H9 (cell line): ENCODE measurements at regions not wholly inside any gene's neighbourhood (a gene's known extent, or its start where the extent isn't known, plus 50 kb on each side); places are given as distances from the start of the nearest gene placed in this dataset.

Source experiments
- DNase-seq: peaks from one replicate; pipeline ENCODE4 v3.0.0-alpha.2; 2017
- H2AFZ ChIP-seq: one replicate; pipeline ENCODE4 v1.6.1; 2013; ENCODE audit warnings: mild to moderate bottlenecking, low read length, control low read depth, moderate library complexity
- H2AK5ac ChIP-seq: 2 replicates; pipeline ENCODE4 v1.6.1; 2013; ENCODE audit warnings: low read length, control low read depth, mixed read lengths; ENCODE audit not compliant: insufficient read length
- H2BK120ac ChIP-seq: one replicate; pipeline ENCODE4 v1.6.1; 2013; ENCODE audit warnings: low read depth, mild to moderate bottlenecking, low read length, control low read depth, inconsistent platforms; ENCODE audit not compliant: poor library complexity, severe bottlenecking
- H2BK12ac ChIP-seq: 2 replicates; pipeline ENCODE4 v1.6.1; 2013; ENCODE audit warnings: low read length, control low read depth, mixed read lengths, low read depth; ENCODE audit not compliant: insufficient read length
- H2BK15ac ChIP-seq: 2 replicates; pipeline ENCODE4 v1.6.1; 2013; ENCODE audit warnings: low read depth, low read length, control low read depth
- H2BK20ac ChIP-seq: one replicate; pipeline ENCODE4 v1.6.1; 2013; ENCODE audit warnings: low read depth, mild to moderate bottlenecking, low read length, control low read depth, inconsistent platforms; ENCODE audit not compliant: poor library complexity, severe bottlenecking
- H2BK5ac ChIP-seq: 2 replicates; pipeline ENCODE4 v1.6.1; 2013; ENCODE audit warnings: low read length, control low read depth, mixed read lengths; ENCODE audit not compliant: insufficient read length
- H3K14ac ChIP-seq: 2 replicates; pipeline ENCODE4 v1.6.1; 2013; ENCODE audit warnings: low read length, control low read depth; ENCODE audit not compliant: insufficient read depth
- H3K18ac ChIP-seq: 2 replicates; pipeline ENCODE4 v1.6.1; 2013; ENCODE audit warnings: low read depth, mild to moderate bottlenecking, mixed read lengths, low read length, control low read depth; ENCODE audit not compliant: insufficient read length
- H3K23ac ChIP-seq: 2 replicates; pipeline ENCODE4 v1.6.1; 2013; ENCODE audit warnings: low read length, control low read depth, mixed read lengths, low read depth; ENCODE audit not compliant: insufficient read length
- H3K23me2 ChIP-seq: 2 replicates; pipeline ENCODE4 v1.6.1; 2013; ENCODE audit warnings: low read depth, mild to moderate bottlenecking, mixed read lengths, low read length, control low read depth; ENCODE audit not compliant: insufficient read length, poor library complexity, severe bottlenecking
- H3K27ac ChIP-seq: 2 replicates; pipeline ENCODE4 v1.5.1; 2013; ENCODE audit warnings: low read length, control low read depth, mixed read lengths, low read depth; ENCODE audit not compliant: insufficient read length
- H3K27me3 ChIP-seq: 2 replicates; pipeline ENCODE4 v1.6.1; 2013; ENCODE audit warnings: low read length, control low read depth, inconsistent platforms; ENCODE audit not compliant: insufficient read depth
- H3K4ac ChIP-seq: 2 replicates; pipeline ENCODE4 v1.6.1; 2013; ENCODE audit warnings: low read depth, mild to moderate bottlenecking, control low read depth, inconsistent platforms, low read length, moderate library complexity
- H3K4me1 ChIP-seq: 2 replicates; pipeline ENCODE4 v1.6.1; 2013; ENCODE audit warnings: low read length, control low read depth, inconsistent platforms; ENCODE audit not compliant: insufficient read depth
- H3K4me2 ChIP-seq: 2 replicates; pipeline ENCODE4 v1.6.1; 2013; ENCODE audit warnings: low read length, control low read depth, mixed read lengths; ENCODE audit not compliant: insufficient read length, insufficient read depth
- H3K56ac ChIP-seq: 2 replicates; pipeline ENCODE4 v1.6.1; 2013; ENCODE audit warnings: low read depth, mild to moderate bottlenecking, mixed read lengths, low read length, control low read depth; ENCODE audit not compliant: insufficient read length
- H3K79me1 ChIP-seq: 2 replicates; pipeline ENCODE4 v1.6.1; 2013; ENCODE audit warnings: low read depth, mild to moderate bottlenecking, moderate library complexity, low read length, control low read depth, inconsistent platforms; ENCODE audit not compliant: insufficient read depth, poor library complexity, severe bottlenecking
- H3K79me2 ChIP-seq: 2 replicates; pipeline ENCODE4 v1.6.1; 2013; ENCODE audit warnings: low read length, control low read depth, inconsistent platforms; ENCODE audit not compliant: insufficient read depth
- H3K9ac ChIP-seq: 2 replicates; pipeline ENCODE4 v1.6.1; 2013; ENCODE audit warnings: low read length, control low read depth, mixed read lengths; ENCODE audit not compliant: insufficient read length; ENCODE audit errors: extremely low read depth
- H3K9me3 ChIP-seq: one replicate; pipeline ENCODE4 v1.6.1; 2013; ENCODE audit warnings: low read depth, low read length, inconsistent platforms; ENCODE audit not compliant: control insufficient read depth
- H3T11ph ChIP-seq: one replicate; pipeline ENCODE4 v1.6.1; 2013; ENCODE audit warnings: mild to moderate bottlenecking, low read length, control low read depth, inconsistent platforms
- H4K20me1 ChIP-seq: one replicate; pipeline ENCODE4 v1.6.1; 2013; ENCODE audit not compliant: control insufficient read depth, insufficient read length, insufficient read depth
- H4K5ac ChIP-seq: 2 replicates; pipeline ENCODE4 v1.6.1; 2013; ENCODE audit warnings: low read depth, mild to moderate bottlenecking, mixed read lengths, low read length, control low read depth; ENCODE audit not compliant: insufficient read length
- H4K8ac ChIP-seq: replicated peaks from 2 replicates; pipeline ENCODE4 v1.6.1; 2013; ENCODE audit warnings: low read length, control low read depth, mixed read lengths, low read depth; ENCODE audit not compliant: insufficient read length
- H4K91ac ChIP-seq: 2 replicates; pipeline ENCODE4 v1.6.1; 2013; ENCODE audit warnings: low read depth, mild to moderate bottlenecking, moderate library complexity, mixed read lengths, low read length, control low read depth; ENCODE audit not compliant: insufficient read length
- H3K27ac Mint-ChIP-seq, 3 experiments: 2 replicates in 2 of 3; 3 replicates in 1 of 3; pipeline ENCODE4 v1.8.0; 2020 to 2021; ENCODE audit warnings: mixed read lengths in 3 of 3, mild to moderate bottlenecking in 1 of 3, moderate library complexity in 1 of 3
- H3K27me3 Mint-ChIP-seq: 2 replicates; pipeline ENCODE4 v1.8.0; 2021; ENCODE audit warnings: low read depth, mild to moderate bottlenecking, moderate library complexity, mixed read lengths
- H3K36me3 Mint-ChIP-seq, 3 experiments: 2 replicates in 2 of 3; 3 replicates in 1 of 3; pipeline ENCODE4 v1.8.0; 2020 to 2021; ENCODE audit warnings: low read depth in 3 of 3, mixed read lengths in 3 of 3; ENCODE audit not compliant: insufficient read depth in 1 of 3
- H3K4me1 Mint-ChIP-seq, 2 experiments: 2 replicates each; pipeline ENCODE4 v1.8.0; 2020; ENCODE audit warnings: mixed read lengths in 2 of 2
- H3K4me3 Mint-ChIP-seq, 2 experiments: 2 replicates in 1 of 2; 3 replicates in 1 of 2; pipeline ENCODE4 v1.8.0; 2020 to 2021; ENCODE audit warnings: mild to moderate bottlenecking in 2 of 2, mixed read lengths in 2 of 2, moderate library complexity in 1 of 2
- H3K9me3 Mint-ChIP-seq, 2 experiments: 2 replicates in 1 of 2; 3 replicates in 1 of 2; pipeline ENCODE4 v1.8.0; 2020; ENCODE audit warnings: mild to moderate bottlenecking in 2 of 2, mixed read lengths in 2 of 2, moderate library complexity in 1 of 2
- CTCF ChIP-seq: fragments of 200-600 bp; sonication (generic); conservative IDR thresholded peaks from 3 replicates; pipeline ENCODE4 v1.8.0; 2021; ENCODE audit warnings: antibody characterized with exemption, mild to moderate bottlenecking
- WGBS: extraction: QIAGEN DNeasy Blood & Tissue Kit; methylation state at CpG from one replicate; pipeline ENCODE4 v1.1.7; 2013; ENCODE audit warnings: missing lambda C conversion rate, low lambda C conversion rate, mixed read lengths; ENCODE audit not compliant: insufficient read length; ENCODE audit errors: extremely low coverage; 5-methylcytosine and 5-hydroxymethylcytosine counted together

- H3K9me3 Mint-ChIP-seq = no peaks in the 10 kb centered on the region
- Histone ChIP-seq H4K8ac (no peak overlapping the region), H2BK20ac (no peak overlapping the region), H3K23me2 (no peaks in the 10 kb centered on the region), H3K27ac (no peak overlapping the region), H3K27me3 (no peaks in the 10 kb centered on the region), H3K56ac (no peak overlapping the region), H3K23ac (no peak overlapping the region), H4K5ac (no peak overlapping the region), H3K9ac (no peak overlapping the region), H3K4ac (no peak overlapping the region), H2BK15ac (no peak overlapping the region), H2AK5ac (no peak overlapping the region), H2BK5ac (no peak overlapping the region), H3T11ph (no peak overlapping the region), H4K91ac (no peak overlapping the region), H3K79me1 (no peaks in the 10 kb centered on the region), H2BK12ac (no peak overlapping the region), H3K18ac (no peak overlapping the region), H3K79me2 (no peaks in the 10 kb centered on the region), H3K14ac (no peak overlapping the region), H2BK120ac (no peak overlapping the region), H3K9me3 (no peaks in the 10 kb centered on the region), H2AFZ (no peak overlapping the region), H3K4me2 (no peak overlapping the region), H3K4me1 (no peaks in the 10 kb centered on the region), H4K20me1 (no peaks in the 10 kb centered on the region)
- no peaks in the 10 kb centered on the region for H3K36me3 Mint-ChIP-seq
- H3K27ac Mint-ChIP-seq = no peak overlapping the region
- no peak for TF ChIP-seq CTCF
- H3K4me1 Mint-ChIP-seq = peaks cover under 1 to 5% of the 10 kb centered on the region in 2 experiments
- no peaks in the 10 kb centered on the region for H3K27me3 Mint-ChIP-seq
- WGBS = no CpG with 5 or more reads among the region's 1 CpG
- no peak overlapping the region for H3K4me3 Mint-ChIP-seq
- no peak for DNase-seq
Observed at GRCh38 chr6:82419859-82420258, 56.2 kb downstream of the TPBG start.
